Endothelial cell of umbilical vein (primary cell): ENCODE measurements at regions not wholly inside any gene's neighbourhood (a gene's known extent, or its start where the extent isn't known, plus 50 kb on each side); places are given as distances from the start of the nearest gene placed in this dataset.

Experiments
- BruUV-seq: library from RNA; stranded (reverse); fragments of 400-500 nt; replicated peaks from 2 replicates; lab custom pipeline; 2021; lab: Mats Ljungman, UMichigan
- CTCF ChIA-PET: fragments of 300-600, 350-600 bp; sonication (Branson Sonifier 250); formaldehyde crosslinking; loops from one replicate; lab custom pipeline; 2021; ENCODE audit warnings: antibody characterized with exemption, inconsistent platforms; lab: Charles Lee
- POLR2A ChIA-PET: fragments of 300-600, 350-600 bp; sonication (Branson Sonifier 250); formaldehyde crosslinking; loops from one replicate; lab custom pipeline; 2021; ENCODE audit warnings: antibody characterized with exemption, inconsistent platforms; lab: Charles Lee
- DNase-seq: peaks from one replicate; pipeline ENCODE4 v3.0.0-alpha.2; 2011; ENCODE audit warnings: low read depth, low spot score
- FAIRE-seq: peaks from 2 replicates; lab custom pipeline; 2011; peaks lifted over from hg19 to GRCh38; lab: Jason Lieb, UNC
- H2AFZ ChIP-seq: 2 replicates; pipeline ENCODE4 v1.6.0; 2012; ENCODE audit warnings: low read depth, low read length, control low read depth, inconsistent platforms
- H3K27ac ChIP-seq: 2 replicates; pipeline ENCODE4 v1.5.1; 2011; ENCODE audit warnings: low read depth, mild to moderate bottlenecking, control low read depth, low read length, moderate library complexity; ENCODE audit not compliant: insufficient read depth
- H3K27me3 ChIP-seq, 2 experiments: 2 replicates each; pipeline versions ENCODE4 v1.6.0 to v1.6.1; 2011; ENCODE audit warnings: low read length in 2 of 2, mixed read lengths in 1 of 2; ENCODE audit not compliant: control insufficient read depth in 2 of 2, insufficient read depth in 2 of 2
- H3K36me3 ChIP-seq, 2 experiments: 2 replicates in 1 of 2; 3 replicates in 1 of 2; pipeline ENCODE4 v1.5.1; 2011; ENCODE audit warnings: low read length in 2 of 2, mild to moderate bottlenecking in 1 of 2, moderate library complexity in 1 of 2; ENCODE audit not compliant: control insufficient read depth in 2 of 2, insufficient read depth in 2 of 2; ENCODE audit errors: extremely low read depth in 1 of 2
- H3K4me1 ChIP-seq: 3 replicates; pipeline ENCODE4 v1.5.1; 2011; ENCODE audit warnings: mild to moderate bottlenecking, low read length; ENCODE audit not compliant: control insufficient read depth, insufficient read depth; ENCODE audit errors: extremely low read depth
- H3K4me2 ChIP-seq: 2 replicates; pipeline ENCODE4 v1.6.1; 2011; ENCODE audit warnings: low read length, control low read depth, mixed read lengths; ENCODE audit not compliant: insufficient read depth
- H3K4me3 ChIP-seq, 3 experiments: fragments of 200-600 bp in 1 of 3; sonication (generic), shearing (Covaris generic) in 1 of 3; replicated peaks in 1 of 3; 2 replicates each; pipeline ENCODE4 v1.5.1; 2011 to 2016; ENCODE audit warnings: control low read depth in 3 of 3, low read length in 3 of 3, mild to moderate bottlenecking in 2 of 3, inconsistent platforms in 1 of 3, low read depth in 1 of 3, moderate library complexity in 1 of 3; ENCODE audit not compliant: insufficient read depth in 1 of 3
- H3K79me2 ChIP-seq: 2 replicates; pipeline ENCODE4 v1.6.0; 2012; ENCODE audit warnings: low read length, inconsistent platforms; ENCODE audit not compliant: control insufficient read depth, insufficient read depth
- H3K9ac ChIP-seq: replicated peaks from 2 replicates; pipeline ENCODE3; 2011; ENCODE audit warnings: low read length, control low read depth; ENCODE audit not compliant: insufficient read depth; ENCODE audit errors: extremely low read depth
- H3K9me1 ChIP-seq: replicated peaks from 3 replicates; pipeline ENCODE4 v1.6.0; 2011; ENCODE audit warnings: mild to moderate bottlenecking, low read length; ENCODE audit not compliant: control insufficient read depth, insufficient read depth; ENCODE audit errors: extremely low read depth
- H3K9me3 ChIP-seq: replicated peaks from 2 replicates; pipeline ENCODE4 v1.5.1; 2012; ENCODE audit warnings: low read length, inconsistent platforms; ENCODE audit not compliant: control insufficient read depth, insufficient read depth
- H4K20me1 ChIP-seq: replicated peaks from 2 replicates; pipeline ENCODE3; 2011; ENCODE audit warnings: mild to moderate bottlenecking, low read length; ENCODE audit not compliant: control insufficient read depth, insufficient read depth; ENCODE audit errors: extremely low read depth
- EZH2 ChIP-seq: IDR thresholded peaks from 2 replicates; pipeline ENCODE4 v1.6.1; 2012; ENCODE audit warnings: borderline replicate concordance, low read depth, mild to moderate bottlenecking, moderate library complexity, low read length, inconsistent platforms; ENCODE audit not compliant: severe bottlenecking
- POLR2A ChIP-seq: IDR thresholded peaks from 2 replicates; pipeline ENCODE4 v1.6.1; 2012; ENCODE audit warnings: low read depth, mild to moderate bottlenecking, control low read depth, low read length
- POLR2AphosphoS5 ChIP-seq: IDR thresholded peaks from 2 replicates; pipeline ENCODE4 v1.6.1; 2012; ENCODE audit warnings: low read depth, mild to moderate bottlenecking, control low read depth, low read length, moderate library complexity; ENCODE audit not compliant: insufficient read depth
- dilution Hi-C: fragments of 300-500 bp; cut with MboI; formaldehyde crosslinking; loops from one replicate; pipeline ENCODE4 v1.15.0; 2019; ENCODE audit warnings: low sequenced_read_pairs; ENCODE audit not compliant: extremely low pct_ligation_motif_present
- intact Hi-C: fragments of 100-400 bp; cut with micrococcal nuclease; formaldehyde crosslinking; loops from one replicate; pipeline ENCODE4 v1.10.0; 2022
- TF ChIP-seq, protein P1 (sequence below), 2 donors: IDR thresholded peaks; 1 replicate in 1 of 2; 2 replicates in 1 of 2; pipeline ENCODE4 v1.5.1; 2011; ENCODE audit warnings: low read length in 2 of 2, mild to moderate bottlenecking in 2 of 2, moderate library complexity in 2 of 2, control low read depth in 1 of 2, inconsistent platforms in 1 of 2, low read depth in 1 of 2; ENCODE audit not compliant: insufficient read depth in 1 of 2; ENCODE audit errors: extremely low read depth in 1 of 2
- TF ChIP-seq, protein P2 (sequence below): IDR thresholded peaks from 2 replicates; pipeline ENCODE4 v1.6.1; 2011; ENCODE audit not compliant: insufficient read depth, insufficient read length

DNA sequence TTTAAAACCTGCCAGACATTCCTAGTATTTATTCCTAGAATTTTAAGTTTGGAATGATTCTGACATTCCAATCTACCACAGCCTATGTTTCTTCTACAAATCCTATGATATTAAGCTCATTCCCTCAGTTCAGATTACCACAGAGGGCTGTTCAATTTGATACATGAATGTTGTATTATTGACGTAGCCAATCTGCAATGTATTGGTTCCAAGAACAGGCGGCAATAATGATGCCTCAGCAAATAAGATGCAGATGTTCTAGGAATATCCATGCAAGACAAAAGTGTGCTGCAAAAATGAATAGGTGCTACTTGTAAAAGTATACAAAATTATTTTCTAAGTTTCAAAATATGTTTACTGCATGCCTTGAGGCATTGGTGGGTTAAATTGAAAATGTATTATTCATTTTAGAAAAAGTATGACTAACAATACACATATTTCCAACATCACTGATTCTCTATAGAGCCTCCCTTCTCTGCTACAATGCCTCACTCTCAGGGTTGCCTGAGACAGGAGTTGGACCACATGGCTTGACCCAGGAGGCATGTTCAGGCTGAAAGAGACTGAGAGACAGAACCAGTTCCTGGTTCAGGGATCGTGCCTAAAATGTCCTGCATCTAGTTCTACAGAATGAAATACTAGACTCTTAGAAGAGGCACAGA lies 94.1 kb upstream of the CREB5 start:
- Histone ChIP-seq H3K9ac (no peak overlapping the region), H2AFZ (no peak overlapping the region), H3K9me1 (peaks cover 3% of the 10 kb centered on the region), H3K9me3 (no peaks in the 10 kb centered on the region), H3K79me2 (no peaks in the 10 kb centered on the region), H4K20me1 (no peaks in the 10 kb centered on the region), H3K4me1 (no peaks in the 10 kb centered on the region), H3K36me3 (no peaks in the 10 kb centered on the region), H3K27me3 (peaks cover 30 to 32% of the 10 kb centered on the region in 2 experiments), H3K27ac (no peak overlapping the region), H3K4me3 (no peak overlapping the region), H3K4me2 (no peak overlapping the region)
- no peak for TF ChIP-seq EZH2
- TF ChIP-seq, protein P1, sequence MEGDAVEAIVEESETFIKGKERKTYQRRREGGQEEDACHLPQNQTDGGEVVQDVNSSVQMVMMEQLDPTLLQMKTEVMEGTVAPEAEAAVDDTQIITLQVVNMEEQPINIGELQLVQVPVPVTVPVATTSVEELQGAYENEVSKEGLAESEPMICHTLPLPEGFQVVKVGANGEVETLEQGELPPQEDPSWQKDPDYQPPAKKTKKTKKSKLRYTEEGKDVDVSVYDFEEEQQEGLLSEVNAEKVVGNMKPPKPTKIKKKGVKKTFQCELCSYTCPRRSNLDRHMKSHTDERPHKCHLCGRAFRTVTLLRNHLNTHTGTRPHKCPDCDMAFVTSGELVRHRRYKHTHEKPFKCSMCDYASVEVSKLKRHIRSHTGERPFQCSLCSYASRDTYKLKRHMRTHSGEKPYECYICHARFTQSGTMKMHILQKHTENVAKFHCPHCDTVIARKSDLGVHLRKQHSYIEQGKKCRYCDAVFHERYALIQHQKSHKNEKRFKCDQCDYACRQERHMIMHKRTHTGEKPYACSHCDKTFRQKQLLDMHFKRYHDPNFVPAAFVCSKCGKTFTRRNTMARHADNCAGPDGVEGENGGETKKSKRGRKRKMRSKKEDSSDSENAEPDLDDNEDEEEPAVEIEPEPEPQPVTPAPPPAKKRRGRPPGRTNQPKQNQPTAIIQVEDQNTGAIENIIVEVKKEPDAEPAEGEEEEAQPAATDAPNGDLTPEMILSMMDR (IDR thresholded peaks at IDR 0.05; ENCODE audit: extremely low read depth in 1 of 2, insufficient read depth in 1 of 2, low read depth in 1 of 2, low read length in 2 of 2): no peak
- TF ChIP-seq, protein P2, sequence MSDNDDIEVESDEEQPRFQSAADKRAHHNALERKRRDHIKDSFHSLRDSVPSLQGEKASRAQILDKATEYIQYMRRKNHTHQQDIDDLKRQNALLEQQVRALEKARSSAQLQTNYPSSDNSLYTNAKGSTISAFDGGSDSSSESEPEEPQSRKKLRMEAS: no peak
- TF ChIP-seq POLR2AphosphoS5: no peak
- no peak for TF ChIP-seq POLR2A
- dilution Hi-C loops: no loop called here
- intact Hi-C loops: no loop called here
- FAIRE-seq (no peak), DNase-seq (no peak)
- no TSS peak for BruUV-seq
- POLR2A ChIA-PET: interaction anchor here (0.7 kb wide), 1 partner anchor 10 kb away, joined by 3 read pairs; no protein-coding TSS in a partner anchor
- CTCF ChIA-PET: no interaction called here
